GM23338 (cell line): ENCODE measurements at regions not wholly inside any gene's neighbourhood (a gene's known extent, or its start where the extent isn't known, plus 50 kb on each side); places are given as distances from the start of the nearest gene placed in this dataset.

Experiments used
- ATAC-seq: fragments of 200-7000 bp; cut with Tn5 transposase; 3 replicates; pipeline ENCODE4 v1.9.1; 2020
- DNase-seq: peaks from one replicate; pipeline ENCODE4 v3.0.0-alpha.2; 2015; ENCODE audit warnings: low spot score
- H2AFZ ChIP-seq: fragments of 200-600 bp; sonication (generic); 2 replicates; pipeline ENCODE4 v1.8.0; 2016; ENCODE audit warnings: antibody characterized with exemption, mild to moderate bottlenecking, moderate library complexity
- H3F3A ChIP-seq: fragments of 200-600 bp; sonication (generic); replicated peaks from 2 replicates; pipeline ENCODE4 v1.8.0; 2017; ENCODE audit warnings: antibody characterized with exemption, mixed run types, low read depth
- H3K27ac ChIP-seq: fragments of 200-600 bp; sonication (generic); 2 replicates; pipeline ENCODE4 v1.6.1; 2016; ENCODE audit warnings: low read depth
- H3K27me3 ChIP-seq: fragments of 200-600 bp; sonication (generic); 2 replicates; pipeline ENCODE4 v1.8.0; 2016; ENCODE audit warnings: mild to moderate bottlenecking, mixed run types, moderate library complexity; ENCODE audit not compliant: insufficient read depth
- H3K36me3 ChIP-seq: fragments of 200-600 bp; sonication (generic); 2 replicates; pipeline ENCODE4 v1.8.0; 2016; ENCODE audit warnings: mild to moderate bottlenecking; ENCODE audit not compliant: insufficient read depth
- H3K4me1 ChIP-seq: fragments of 200-600 bp; sonication (generic); 2 replicates; pipeline ENCODE4 v1.8.0; 2016; ENCODE audit warnings: mild to moderate bottlenecking, moderate library complexity; ENCODE audit not compliant: insufficient read depth
- H3K4me2 ChIP-seq: fragments of 200-600 bp; sonication (generic); 2 replicates; pipeline ENCODE4 v1.7.1; 2017; ENCODE audit warnings: mixed run types
- H3K4me3 ChIP-seq: fragments of 200-600 bp; sonication (generic); 2 replicates; pipeline ENCODE4 v1.6.1; 2016; ENCODE audit warnings: mixed run types
- H3K79me2 ChIP-seq: fragments of 200-600 bp; sonication (generic); replicated peaks from 2 replicates; pipeline ENCODE4 v1.8.0; 2017; ENCODE audit warnings: mild to moderate bottlenecking; ENCODE audit not compliant: insufficient read depth
- H3K9me2 ChIP-seq: fragments of 200-600 bp; sonication (generic); 2 replicates; pipeline ENCODE4 v1.8.0; 2017; ENCODE audit not compliant: insufficient read depth
- H4K20me1 ChIP-seq: fragments of 200-600 bp; sonication (generic); replicated peaks from 2 replicates; pipeline ENCODE4 v1.8.0; 2017; ENCODE audit warnings: mild to moderate bottlenecking; ENCODE audit not compliant: insufficient read depth
- H3K27ac Mint-ChIP-seq: 2 replicates; pipeline ENCODE4 v1.8.0; 2020; ENCODE audit warnings: inconsistent platforms, mild to moderate bottlenecking, moderate library complexity, mixed read lengths
- H3K27me3 Mint-ChIP-seq: 3 replicates; pipeline ENCODE4 v1.8.0; 2022; ENCODE audit warnings: low read depth, mild to moderate bottlenecking, moderate library complexity, mixed read lengths, inconsistent platforms; ENCODE audit not compliant: insufficient read depth, poor library complexity
- H3K36me3 Mint-ChIP-seq: 3 replicates; pipeline ENCODE4 v1.8.0; 2021; ENCODE audit warnings: low read depth, mild to moderate bottlenecking, inconsistent platforms, moderate library complexity, mixed read lengths
- H3K4me1 Mint-ChIP-seq: 3 replicates; pipeline ENCODE4 v1.8.0; 2020; ENCODE audit warnings: mild to moderate bottlenecking, inconsistent platforms, mixed read lengths
- H3K4me3 Mint-ChIP-seq: 3 replicates; pipeline ENCODE4 v1.8.0; 2021; ENCODE audit warnings: moderate library complexity, mild to moderate bottlenecking, inconsistent platforms, mixed read lengths
- H3K9me3 Mint-ChIP-seq: 3 replicates; pipeline ENCODE4 v1.8.0; 2020; ENCODE audit warnings: moderate library complexity, mild to moderate bottlenecking, inconsistent platforms, mixed read lengths
- CREB1 ChIP-seq: fragments of 250-450 bp; sonication (Bioruptor Pico); IDR thresholded peaks from 2 replicates; pipeline ENCODE4 v1.5.0; 2020; ENCODE audit warnings: low read depth, mild to moderate bottlenecking, moderate library complexity
- CTCF ChIP-seq, 2 experiments: fragments of 200-600 bp in 1 of 2; sonication (generic) in 1 of 2; conservative IDR thresholded peaks; 2 replicates each; pipeline versions ENCODE4 v1.5.1 to v1.6.1; 2016 to 2017; ENCODE audit warnings: antibody characterized with exemption in 2 of 2, low read depth in 2 of 2, mild to moderate bottlenecking in 2 of 2, moderate library complexity in 1 of 2
- ETS1 ChIP-seq: IDR thresholded peaks from 2 replicates; pipeline ENCODE4 v1.6.1; 2016; ENCODE audit warnings: antibody characterized with exemption
- EZH2 ChIP-seq: fragments of 200-600 bp; sonication (generic); IDR thresholded peaks from one replicate; pipeline ENCODE4 v1.8.0; 2017; ENCODE audit warnings: antibody characterized with exemption, mild to moderate bottlenecking, low read depth; ENCODE audit not compliant: unreplicated experiment
- EZH2phosphoT487 ChIP-seq: fragments of 200-600 bp; sonication (generic); IDR thresholded peaks from one replicate; pipeline ENCODE4 v1.8.1; 2018; ENCODE audit warnings: antibody characterized with exemption; ENCODE audit not compliant: unreplicated experiment
- JUNB ChIP-seq: IDR thresholded peaks from one replicate; pipeline ENCODE4 v1.6.1; 2016; ENCODE audit warnings: antibody characterized with exemption; ENCODE audit not compliant: unreplicated experiment
- NANOG ChIP-seq: IDR thresholded peaks from 2 replicates; pipeline ENCODE4 v1.6.1; 2016; ENCODE audit warnings: antibody characterized with exemption, borderline replicate concordance
- POLR2AphosphoS5 ChIP-seq: IDR thresholded peaks from 2 replicates; pipeline ENCODE4 v1.6.1; 2016; ENCODE audit warnings: antibody characterized with exemption, low read depth
- REST ChIP-seq: IDR thresholded peaks from one replicate; pipeline ENCODE4 v1.6.1; 2018; ENCODE audit warnings: antibody characterized with exemption; ENCODE audit not compliant: unreplicated experiment
- STAT1 ChIP-seq: IDR thresholded peaks from one replicate; pipeline ENCODE4 v1.6.1; 2016; ENCODE audit warnings: antibody characterized with exemption; ENCODE audit not compliant: unreplicated experiment
- ZNF114 ChIP-seq: fragments of 250-450 bp; sonication (Bioruptor Pico); IDR thresholded peaks from 2 replicates; pipeline ENCODE4 v1.5.0; 2020; ENCODE audit warnings: mild to moderate bottlenecking, moderate library complexity
- ZNF331 ChIP-seq: fragments of 250-450 bp; sonication (Bioruptor Pico); IDR thresholded peaks from 2 replicates; pipeline ENCODE4 v1.5.0; 2020; ENCODE audit warnings: low read depth, mild to moderate bottlenecking, moderate library complexity

- no peak overlapping the region for H3K4me3 Mint-ChIP-seq
- no peaks in the 10 kb centered on the region for H3F3A ChIP-seq
- DNase-seq (no peak), ATAC-seq (no peak)
- no peaks in the 10 kb centered on the region for H3K36me3 Mint-ChIP-seq
- H4K20me1 ChIP-seq: peaks cover 2% of the 10 kb centered on the region; the same call in 1 of the 2 replicates
- peaks cover 95% of the 10 kb centered on the region for H3K27me3 ChIP-seq
- no peaks in the 10 kb centered on the region for H3K4me1 ChIP-seq
- H3K9me2 ChIP-seq: no peaks in the 10 kb centered on the region
- no peak overlapping the region for H3K4me2 ChIP-seq
- H3K4me1 Mint-ChIP-seq: peaks cover 14% of the 10 kb centered on the region
- H2AFZ ChIP-seq: no peak overlapping the region
- no peaks in the 10 kb centered on the region for H3K79me2 ChIP-seq
- H3K27ac Mint-ChIP-seq: no peak overlapping the region
- peaks cover 2% of the 10 kb centered on the region; the same call in 2 of the 3 replicates for H3K9me3 Mint-ChIP-seq
- H3K36me3 ChIP-seq: no peaks in the 10 kb centered on the region
- H3K27me3 Mint-ChIP-seq: peaks cover 79% of the 10 kb centered on the region
- H3K4me3 ChIP-seq: no peak overlapping the region
- TF ChIP-seq STAT1: no peak
- H3K27ac ChIP-seq: no peak overlapping the region
Observed at GRCh38 chr1:175891783-175892309, 148.5 kb upstream of the TNR start.

- H3K27ac ChIP-seq: no peak overlapping the region
- Mint-ChIP-seq H3K27me3 (peaks cover 75% of the 10 kb centered on the region), H3K36me3 (no peaks in the 10 kb centered on the region), H3K9me3 (peaks cover 2% of the 10 kb centered on the region; the same call in 2 of the 3 replicates), H3K4me3 (no peak overlapping the region), H3K4me1 (peaks cover 14% of the 10 kb centered on the region), H3K27ac (no peak overlapping the region)
- no peaks in the 10 kb centered on the region for H3K79me2 ChIP-seq
- H2AFZ ChIP-seq: no peak overlapping the region
- no peak overlapping the region for H3K4me2 ChIP-seq
- H3K4me1 ChIP-seq: no peaks in the 10 kb centered on the region
- H3K27me3 ChIP-seq: peaks cover 92% of the 10 kb centered on the region
- no peaks in the 10 kb centered on the region for H3K36me3 ChIP-seq
- ATAC-seq (no peak), DNase-seq (no peak)
- H3K9me2 ChIP-seq: no peaks in the 10 kb centered on the region
- no peaks in the 10 kb centered on the region for H3F3A ChIP-seq
- H4K20me1 ChIP-seq: peaks cover 2% of the 10 kb centered on the region; the same call in 1 of the 2 replicates
- H3K4me3 ChIP-seq: no peak overlapping the region
- no peak for TF ChIP-seq ETS1
- TF ChIP-seq ZNF114 (CRISPR knock-in tag): no peak
- TF ChIP-seq REST: no peak
- no peak for TF ChIP-seq CREB1 (CRISPR knock-in tag)
- no peak for TF ChIP-seq ZNF331 (CRISPR knock-in tag)
- no peak for TF ChIP-seq NANOG
- no peak for TF ChIP-seq EZH2phosphoT487
- no peak for TF ChIP-seq JUNB
- TF ChIP-seq STAT1: no peak
- TF ChIP-seq POLR2AphosphoS5: no peak
- no peak for TF ChIP-seq CTCF (conservative IDR thresholded peaks at IDR 0.05; ENCODE audit: low read depth in 2 of 2)
- TF ChIP-seq EZH2: no peak
Observed at GRCh38 chr1:175890958-175891357, 147.6 kb upstream of the TNR start.
